A673 (cell line): ENCODE measurements at regions not wholly inside any gene's neighbourhood (a gene's known extent, or its start where the extent isn't known, plus 50 kb on each side); places are given as distances from the start of the nearest gene placed in this dataset.

Source experiments
- BruUV-seq: library from RNA; stranded (reverse); fragments of 400-500 nt; replicated peaks from 2 replicates; lab custom pipeline; 2021; lab: Mats Ljungman, UMichigan
- CTCF ChIA-PET: fragments of 300-600 bp; sonication (Branson Sonifier 250); formaldehyde crosslinking; loops from one replicate; lab custom pipeline; 2022; ENCODE audit warnings: antibody characterized with exemption; lab: Charles Lee
- POLR2A ChIA-PET: fragments of 300-600 bp; sonication (Branson Sonifier 250); formaldehyde crosslinking; loops from one replicate; lab custom pipeline; 2022; ENCODE audit warnings: antibody characterized with exemption; ENCODE audit not compliant: low non-redundant PET; lab: Charles Lee
- DNase-seq: peaks from one replicate; pipeline ENCODE4 v3.0.0-alpha.2; 2015; ENCODE audit warnings: low spot score
- H3K27ac ChIP-seq: fragments of 200-600 bp; sonication (generic); 2 replicates; pipeline ENCODE4 v1.5.1; 2016; ENCODE audit warnings: mixed run types, low read depth, mild to moderate bottlenecking, mixed read lengths, antibody characterized with exemption, low read length; ENCODE audit not compliant: poor library complexity, severe bottlenecking
- H3K27me3 ChIP-seq: fragments of 200-600 bp; sonication (generic); replicated peaks from 2 replicates; pipeline ENCODE4 v1.6.1; 2017; ENCODE audit warnings: mixed run types, low read depth, mild to moderate bottlenecking, mixed read lengths, antibody characterized with exemption, low read length; ENCODE audit not compliant: insufficient read depth, poor library complexity
- H3K36me3 ChIP-seq: fragments of 200-600 bp; sonication (generic); 2 replicates; pipeline ENCODE4 v1.6.1; 2016; ENCODE audit warnings: mixed run types, mild to moderate bottlenecking, mixed read lengths, antibody characterized with exemption, low read length; ENCODE audit not compliant: insufficient read depth, poor library complexity, severe bottlenecking
- H3K4me1 ChIP-seq: fragments of 200-600 bp; sonication (generic); 2 replicates; pipeline ENCODE4 v1.6.1; 2017; ENCODE audit warnings: mixed run types, mild to moderate bottlenecking, mixed read lengths, antibody characterized with exemption, low read length; ENCODE audit not compliant: insufficient read depth, poor library complexity, severe bottlenecking
- H3K4me3 ChIP-seq: fragments of 200-600 bp; sonication (generic); 2 replicates; pipeline ENCODE4 v1.5.1; 2016; ENCODE audit warnings: low read depth, mixed run types, mild to moderate bottlenecking, mixed read lengths, low read length; ENCODE audit not compliant: poor library complexity, severe bottlenecking
- H3K9me3 ChIP-seq: fragments of 200-600 bp; sonication (generic); 2 replicates; pipeline ENCODE4 v1.6.1; 2016; ENCODE audit warnings: mixed run types, low read depth, mild to moderate bottlenecking, mixed read lengths, antibody characterized with exemption, low read length; ENCODE audit not compliant: poor library complexity, severe bottlenecking
- CTCF ChIP-seq: fragments of 300-800, 200-600 bp; sonication (generic); conservative IDR thresholded peaks from 2 replicates; pipeline ENCODE4 v1.5.1; 2017; ENCODE audit warnings: low read depth, mild to moderate bottlenecking, antibody characterized with exemption, low read length, moderate library complexity, mixed read lengths
- EZH2 ChIP-seq: fragments of 200-600 bp; sonication (generic); IDR thresholded peaks from 2 replicates; pipeline ENCODE4 v1.6.1; 2017; ENCODE audit warnings: borderline replicate concordance, low read depth, mild to moderate bottlenecking, mixed read lengths, antibody characterized with exemption, low read length; ENCODE audit not compliant: poor library complexity, severe bottlenecking
- intact Hi-C: fragments of 100-400 bp; cut with micrococcal nuclease; formaldehyde crosslinking; loops from one replicate; pipeline ENCODE4 v1.10.0; 2022; ENCODE audit not compliant: unreplicated experiment

GRCh38 chr13:103531278-103531677 lies 465.1 kb upstream of the SLC10A2 start:
- TF ChIP-seq EZH2 = no peak
- Histone ChIP-seq H3K4me1 (no peaks in the 10 kb centered on the region), H3K27me3 (peaks cover 27% of the 10 kb centered on the region), H3K9me3 (no peaks in the 10 kb centered on the region), H3K27ac (no peak overlapping the region), H3K36me3 (no peaks in the 10 kb centered on the region), H3K4me3 (no peak overlapping the region)
- no TSS peak for BruUV-seq
- DNase-seq = no peak
- ChIA-PET CTCF (no interaction called here), POLR2A (no interaction called here)
- intact Hi-C loops = no loop called here

GRCh38 chr13:103528437-103528836 lies 462.2 kb upstream of the SLC10A2 start:
- POLR2A ChIA-PET = no interaction called here
- H3K36me3 ChIP-seq = no peaks in the 10 kb centered on the region
- H3K4me1 ChIP-seq = no peaks in the 10 kb centered on the region
- CTCF ChIA-PET = no interaction called here
- no peak overlapping the region for H3K4me3 ChIP-seq
- BruUV-seq = no TSS peak
- intact Hi-C loops = no loop called here
- no peaks in the 10 kb centered on the region for H3K9me3 ChIP-seq
- TF ChIP-seq CTCF (no peak), EZH2 (no peak)
- H3K27me3 ChIP-seq = peaks cover 21% of the 10 kb centered on the region
- H3K27ac ChIP-seq = no peak overlapping the region
- DNase-seq = no peak

GRCh38 chr13:103525530-103525929 lies 459.3 kb upstream of the SLC10A2 start:
- Histone ChIP-seq H3K9me3 (no peaks in the 10 kb centered on the region), H3K4me3 (no peak overlapping the region), H3K27ac (no peak overlapping the region), H3K27me3 (peaks cover 16% of the 10 kb centered on the region), H3K36me3 (no peaks in the 10 kb centered on the region), H3K4me1 (no peaks in the 10 kb centered on the region)
- ChIA-PET CTCF (no interaction called here), POLR2A (no interaction called here)
- TF ChIP-seq CTCF (no peak), EZH2 (no peak)
- intact Hi-C loops = no loop called here
- DNase-seq = no peak
- BruUV-seq = no TSS peak

GRCh38 chr13:103523858-103524257 lies 457.6 kb upstream of the SLC10A2 start:
- CTCF ChIA-PET = no interaction called here
- POLR2A ChIA-PET = no interaction called here
- Histone ChIP-seq H3K36me3 (no peaks in the 10 kb centered on the region), H3K4me3 (no peak overlapping the region), H3K27ac (no peak overlapping the region), H3K4me1 (no peaks in the 10 kb centered on the region), H3K9me3 (no peaks in the 10 kb centered on the region), H3K27me3 (peaks cover 7% of the 10 kb centered on the region)
- TF ChIP-seq CTCF (no peak), EZH2 (no peak)
- intact Hi-C loops = no loop called here
- no TSS peak for BruUV-seq
- no peak for DNase-seq
